ENCODE measurements at regions not wholly inside any gene's neighbourhood (a gene's known extent, or its start where the extent isn't known, plus 50 kb on each side); places are given as distances from the start of the nearest gene placed in this dataset.
A peak's percentile ranks its signal among the peaks of the same experiment; 100 is the strongest.

GRCh38 chr1:221085701-221086375 is 206.6 kb downstream of the HLX start:
- Histone ChIP-seq H3K4me1 (no peaks in the 10 kb centered on the region), H3K4me3 (ENCODE audit: low read depth, low read length) (no peak overlapping the region), H3K36me3 (no peaks in the 10 kb centered on the region), H3K27me3 (no peaks in the 10 kb centered on the region), H3K9me3 (no peaks in the 10 kb centered on the region)
- DNase-seq: no peak
- no peak for TF ChIP-seq CTCF (IDR thresholded peaks at IDR 0.05; ENCODE audit: low read depth, low read length)

- no peaks in the 10 kb centered on the region for H3K4me1 ChIP-seq
- H3K4me3 ChIP-seq (ENCODE audit: low read depth, low read length): no peak overlapping the region
- H3K9me3 ChIP-seq: no peaks in the 10 kb centered on the region
- DNase-seq: no peak
- TF ChIP-seq CTCF (IDR thresholded peaks at IDR 0.05; ENCODE audit: low read depth, low read length): no peak
- no peaks in the 10 kb centered on the region for H3K27me3 ChIP-seq
- H3K36me3 ChIP-seq: no peaks in the 10 kb centered on the region
Measured at GRCh38 chr1:221087919-221088318, 208.7 kb downstream of the HLX start.

GRCh38 chr1:221089273-221089672 is 210.0 kb downstream of the HLX start:
- TF ChIP-seq CTCF (IDR thresholded peaks at IDR 0.05; ENCODE audit: low read depth, low read length): no peak

GRCh38 chr1:221089803-221090202 is 210.6 kb downstream of the HLX start:
- no peak for TF ChIP-seq CTCF (IDR thresholded peaks at IDR 0.05; ENCODE audit: low read depth, low read length)
- Histone ChIP-seq H3K36me3 (no peaks in the 10 kb centered on the region), H3K27me3 (no peaks in the 10 kb centered on the region), H3K4me1 (no peaks in the 10 kb centered on the region), H3K9me3 (no peaks in the 10 kb centered on the region), H3K4me3 (ENCODE audit: low read depth, low read length) (no peak overlapping the region)
- no peak for DNase-seq

More at GRCh38 chr1:221089273-221089672, 210.0 kb downstream of the HLX start:
- no peaks in the 10 kb centered on the region for H3K27me3 ChIP-seq
- H3K9me3 ChIP-seq: no peaks in the 10 kb centered on the region
- no peaks in the 10 kb centered on the region for H3K36me3 ChIP-seq
- DNase-seq: no peak
- H3K4me3 ChIP-seq (ENCODE audit: low read depth, low read length): no peak overlapping the region
- no peaks in the 10 kb centered on the region for H3K4me1 ChIP-seq

- Histone ChIP-seq H3K9me3 (no peaks in the 10 kb centered on the region), H3K4me1 (no peaks in the 10 kb centered on the region; the same call in 1 of the 2 replicates), H3K4me3 (ENCODE audit: low read depth, low read length) (no peak overlapping the region), H3K36me3 (no peaks in the 10 kb centered on the region), H3K27me3 (no peaks in the 10 kb centered on the region)
- peak; percentile 25 for DNase-seq
- TF ChIP-seq CTCF (IDR thresholded peaks at IDR 0.05; ENCODE audit: low read depth, low read length): no peak
Measured at GRCh38 chr1:221093903-221094791, 214.9 kb downstream of the HLX start.
